ENCODE measurements at regions not wholly inside any gene's neighbourhood (a gene's known extent, or its start where the extent isn't known, plus 50 kb on each side); places are given as distances from the start of the nearest gene placed in this dataset.

GRCh38 chr16:72362973-72363372 lies 191.0 kb upstream of the PMFBP1 start:
- TF ChIP-seq POLR2AphosphoS5 (IDR thresholded peaks at IDR 0.05): no peak
- no peak for TF ChIP-seq CTCF (IDR thresholded peaks at IDR 0.05 in 8 of 11, conservative IDR thresholded peaks at IDR 0.05 in 3 of 11)
